ENCODE measurements at regions not wholly inside any gene's neighbourhood (a gene's known extent, or its start where the extent isn't known, plus 50 kb on each side); places are given as distances from the start of the nearest gene placed in this dataset.

DNA sequence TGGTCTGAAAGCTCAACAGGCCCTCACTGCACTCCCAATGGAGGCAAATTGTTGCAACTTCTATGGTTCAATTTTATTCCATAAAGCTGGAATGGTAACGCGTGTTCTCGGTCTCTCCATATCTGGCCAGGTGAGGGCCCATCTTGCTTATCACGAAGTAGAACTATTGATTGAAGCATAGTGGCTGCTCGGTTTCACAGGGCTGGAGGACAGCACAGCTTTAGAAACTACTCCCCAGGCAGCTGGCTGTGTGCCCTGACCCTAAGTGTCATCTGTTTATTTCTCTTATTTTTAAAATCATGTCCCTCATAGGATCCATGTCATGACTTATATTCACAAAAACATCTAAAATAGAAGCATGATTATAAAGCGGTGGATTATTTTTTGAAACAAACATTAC, 223.4 kb downstream of the NPR3 start:
- DNase-seq (ENCODE audit: low read depth), result no peak
- H3K4me3 ChIP-seq (ENCODE audit: control insufficient read depth, low read depth, low read length), result no peak overlapping the region
- no peak for TF ChIP-seq CTCF (conservative IDR thresholded peaks at IDR 0.05; ENCODE audit: control insufficient read depth, insufficient read depth, low read depth, low read length)

DNA sequence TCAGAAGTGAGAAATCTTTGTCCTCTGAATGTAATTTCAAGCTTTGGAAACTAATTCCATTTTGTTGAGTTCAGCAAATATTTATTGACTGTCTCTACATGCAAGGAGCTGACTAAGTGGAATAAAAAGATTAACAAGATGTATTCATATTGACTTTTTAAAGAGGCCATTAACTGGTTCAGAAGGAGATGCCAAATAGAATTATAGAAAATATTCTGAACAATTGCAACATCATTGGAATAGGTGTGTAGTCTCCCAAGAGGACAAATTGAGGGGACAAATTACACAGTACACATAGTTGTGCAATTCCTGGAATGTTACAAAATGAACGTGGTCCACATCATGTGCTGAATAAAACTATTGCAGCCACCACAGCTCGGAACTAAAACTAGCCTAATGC, 224.2 kb downstream of the NPR3 start:
- H3K4me3 ChIP-seq (ENCODE audit: control insufficient read depth, low read depth, low read length), result no peak overlapping the region
- DNase-seq (ENCODE audit: low read depth), result no peak
- no peak for TF ChIP-seq CTCF (conservative IDR thresholded peaks at IDR 0.05; ENCODE audit: control insufficient read depth, insufficient read depth, low read depth, low read length)

DNA sequence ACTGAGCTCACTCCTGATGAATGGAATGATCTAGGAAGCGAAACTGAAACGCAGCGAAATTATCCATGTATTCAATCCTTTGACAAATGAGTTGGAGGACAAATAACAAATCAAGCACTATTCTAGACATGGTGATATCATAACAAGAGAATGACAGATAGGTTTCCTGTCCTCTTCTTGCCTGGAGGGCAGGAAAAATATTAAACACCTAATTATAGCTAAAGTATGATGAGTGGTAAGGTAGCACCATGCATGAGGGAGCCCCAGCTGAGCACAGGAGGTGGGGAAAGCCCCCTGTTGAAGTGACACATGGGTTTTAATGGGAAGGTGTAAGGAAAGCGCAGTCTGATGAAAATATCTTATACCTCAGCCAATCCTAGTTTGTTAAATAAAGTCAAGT, 225.2 kb downstream of the NPR3 start:
- no peak overlapping the region for H3K4me3 ChIP-seq (ENCODE audit: control insufficient read depth, low read depth, low read length)
- DNase-seq (ENCODE audit: low read depth), result no peak
- no peak for TF ChIP-seq CTCF (conservative IDR thresholded peaks at IDR 0.05; ENCODE audit: control insufficient read depth, insufficient read depth, low read depth, low read length)

- TF ChIP-seq CTCF (conservative IDR thresholded peaks at IDR 0.05; ENCODE audit: control insufficient read depth, insufficient read depth, low read depth, low read length), result peak; percentile 55
- H3K4me3 ChIP-seq (ENCODE audit: control insufficient read depth, low read depth, low read length), result no peak overlapping the region
- peak; percentile 41 for DNase-seq (ENCODE audit: low read depth)
Observed at GRCh38 chr5:32942225-32942989, 231.3 kb downstream of the NPR3 start.

- no peak for TF ChIP-seq CTCF (conservative IDR thresholded peaks at IDR 0.05; ENCODE audit: control insufficient read depth, insufficient read depth, low read depth, low read length)
- H3K4me3 ChIP-seq (ENCODE audit: control insufficient read depth, low read depth, low read length), result no peak overlapping the region
- DNase-seq (ENCODE audit: low read depth), result no peak
Observed at GRCh38 chr5:32949286-32949970, 238.3 kb downstream of the NPR3 start.

DNA sequence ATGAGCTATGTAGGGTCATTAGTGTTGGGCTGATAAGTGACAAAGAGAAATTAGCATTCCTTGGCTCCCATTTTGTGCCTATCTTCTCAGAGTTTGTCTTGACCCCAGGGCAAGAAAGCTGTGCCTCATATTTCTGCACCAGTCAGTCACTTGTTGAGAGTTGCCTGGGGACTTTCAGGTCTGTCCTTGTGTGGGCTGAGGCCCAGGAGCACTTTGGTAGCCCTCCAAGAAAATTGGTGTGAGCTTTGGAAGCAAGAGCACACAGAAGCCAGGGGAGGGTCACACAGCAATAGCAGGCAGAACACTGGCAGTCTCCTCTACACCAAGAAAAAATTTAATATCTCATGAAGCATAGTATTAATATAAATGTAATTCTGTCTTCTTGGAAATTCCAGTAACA, 239.9 kb downstream of the NPR3 start:
- no peak overlapping the region for H3K4me3 ChIP-seq (ENCODE audit: control insufficient read depth, low read depth, low read length)
- no peak for TF ChIP-seq CTCF (conservative IDR thresholded peaks at IDR 0.05; ENCODE audit: control insufficient read depth, insufficient read depth, low read depth, low read length)
- no peak for DNase-seq (ENCODE audit: low read depth)

All from fibroblast of mammary gland (primary cell).